IMR-90 (cell line): ENCODE measurements at regions not wholly inside any gene's neighbourhood (a gene's known extent, or its start where the extent isn't known, plus 50 kb on each side); places are given as distances from the start of the nearest gene placed in this dataset.

Experiments used
- ATAC-seq: fragments of 200-7000 bp; cut with Tn5 transposase; 2 replicates; pipeline ENCODE4 v1.9.1; 2020; ENCODE audit warnings: low read depth, mild to moderate bottlenecking, moderate library complexity
- BruUV-seq: library from RNA; stranded (reverse); fragments of 400-500 nt; replicated peaks from 2 replicates; lab custom pipeline; 2021; lab: Mats Ljungman, UMichigan
- CTCF ChIA-PET: fragments of 300-600 bp; formaldehyde crosslinking; extraction: SDS; loops from one replicate; lab custom pipeline; 2021; ENCODE audit warnings: antibody characterized with exemption; lab: Yijun Ruan, JAX
- POLR2A ChIA-PET: fragments of 300-600 bp; sonication (Branson Sonifier 250); formaldehyde crosslinking; loops from one replicate; lab custom pipeline; 2022; ENCODE audit warnings: antibody characterized with exemption; ENCODE audit not compliant: unreplicated experiment; lab: Charles Lee
- DNase-seq: peaks from one replicate; pipeline ENCODE4 v3.0.0; 2013
- H2AFZ ChIP-seq: replicated peaks from 2 replicates; pipeline ENCODE3; 2013; ENCODE audit warnings: low read length, mild to moderate bottlenecking; ENCODE audit not compliant: poor library complexity
- H2AK5ac ChIP-seq: 2 replicates; pipeline ENCODE4 v1.6.1; 2013; ENCODE audit warnings: low read depth, low read length, inconsistent platforms
- H2AK9ac ChIP-seq: replicated peaks from 2 replicates; pipeline ENCODE3; 2013; ENCODE audit warnings: mild to moderate bottlenecking, low read depth, low read length, moderate library complexity; ENCODE audit not compliant: poor library complexity
- H2BK120ac ChIP-seq: 2 replicates; pipeline ENCODE4 v1.6.1; 2013; ENCODE audit warnings: low read depth, low read length, inconsistent platforms
- H2BK15ac ChIP-seq: 3 replicates; pipeline ENCODE4 v1.6.1; 2013; ENCODE audit warnings: low read depth, low read length, inconsistent platforms
- H2BK20ac ChIP-seq: 2 replicates; pipeline ENCODE4 v1.6.1; 2013; ENCODE audit warnings: low read depth, mild to moderate bottlenecking, inconsistent platforms, low read length, moderate library complexity
- H2BK5ac ChIP-seq: 2 replicates; pipeline ENCODE4 v1.6.1; 2013; ENCODE audit warnings: mild to moderate bottlenecking, low read depth, low read length, inconsistent platforms; ENCODE audit not compliant: poor library complexity, severe bottlenecking
- H3K14ac ChIP-seq: replicated peaks from 2 replicates; pipeline ENCODE4 v1.6.1; 2013; ENCODE audit warnings: low read depth, low read length, inconsistent platforms
- H3K18ac ChIP-seq: 2 replicates; pipeline ENCODE4 v1.6.1; 2013; ENCODE audit warnings: low read depth, low read length, control low read depth
- H3K23ac ChIP-seq: 2 replicates; pipeline ENCODE4 v1.6.1; 2013; ENCODE audit warnings: low read depth, low read length, inconsistent platforms
- H3K27ac ChIP-seq: 2 replicates; pipeline ENCODE4 v1.5.1; 2013; ENCODE audit warnings: mild to moderate bottlenecking, control low read depth, low read length; ENCODE audit not compliant: insufficient read depth
- H3K27me3 ChIP-seq: 2 replicates; pipeline ENCODE4 v1.6.1; 2013; ENCODE audit warnings: low read length; ENCODE audit not compliant: control insufficient read depth, insufficient read depth
- H3K36me3 ChIP-seq: 2 replicates; pipeline ENCODE4 v1.6.1; 2013; ENCODE audit warnings: low read length, mixed read lengths; ENCODE audit not compliant: control insufficient read depth, insufficient read depth
- H3K4ac ChIP-seq: 2 replicates; pipeline ENCODE4 v1.6.1; 2013; ENCODE audit warnings: low read depth, low read length, inconsistent platforms
- H3K4me1 ChIP-seq: 2 replicates; pipeline ENCODE4 v1.6.1; 2013; ENCODE audit warnings: low read length, mixed read lengths; ENCODE audit not compliant: control insufficient read depth, insufficient read depth
- H3K4me2 ChIP-seq: 2 replicates; pipeline ENCODE4 v1.6.1; 2013; ENCODE audit warnings: low read depth, mild to moderate bottlenecking, control low read depth, low read length, moderate library complexity
- H3K4me3 ChIP-seq: 2 replicates; pipeline ENCODE4 v1.5.1; 2013; ENCODE audit warnings: low read depth, mild to moderate bottlenecking, control low read depth, low read length, moderate library complexity; ENCODE audit not compliant: insufficient read depth
- H3K56ac ChIP-seq: 2 replicates; pipeline ENCODE4 v1.6.1; 2013; ENCODE audit warnings: low read length, inconsistent platforms; ENCODE audit not compliant: insufficient read depth; ENCODE audit errors: extremely low read depth
- H3K79me1 ChIP-seq, 2 experiments: 2 replicates each; pipeline ENCODE4 v1.6.1; 2013; ENCODE audit warnings: low read length in 2 of 2, inconsistent platforms in 1 of 2, low read depth in 1 of 2
- H3K9ac ChIP-seq: 2 replicates; pipeline ENCODE4 v1.6.1; 2013; ENCODE audit warnings: low read depth, low read length, control low read depth
- H3K9me1 ChIP-seq: 2 replicates; pipeline ENCODE4 v1.6.1; 2013; ENCODE audit warnings: low read length, inconsistent platforms; ENCODE audit not compliant: insufficient read depth
- H3K9me3 ChIP-seq: 2 replicates; pipeline ENCODE4 v1.6.1; 2013; ENCODE audit warnings: low read length; ENCODE audit not compliant: control insufficient read depth, insufficient read depth
- H4K20me1 ChIP-seq: 2 replicates; pipeline ENCODE4 v1.6.1; 2013; ENCODE audit warnings: low read length, inconsistent platforms; ENCODE audit not compliant: insufficient read depth
- H4K5ac ChIP-seq: 2 replicates; pipeline ENCODE4 v1.6.1; 2013; ENCODE audit warnings: mild to moderate bottlenecking, low read depth, low read length, control low read depth
- H4K8ac ChIP-seq, 2 experiments: 2 replicates each; pipeline ENCODE4 v1.6.1; 2013; ENCODE audit warnings: low read depth in 2 of 2, low read length in 2 of 2, control low read depth in 1 of 2, inconsistent platforms in 1 of 2
- H4K91ac ChIP-seq: 2 replicates; pipeline ENCODE4 v1.6.1; 2013; ENCODE audit warnings: low read depth, low read length, inconsistent platforms; ENCODE audit not compliant: insufficient read depth
- BHLHE40 ChIP-seq: fragments of 150-350 bp; IDR thresholded peaks from 2 replicates; pipeline ENCODE4 v1.6.1; 2016; ENCODE audit warnings: mild to moderate bottlenecking, low read depth, low read length
- CEBPB ChIP-seq: IDR thresholded peaks from 2 replicates; pipeline ENCODE4 v1.6.1; 2012; ENCODE audit warnings: low read depth, low read length, improper control_type of control experiment
- CHD1 ChIP-seq: IDR thresholded peaks from 2 replicates; pipeline ENCODE4 v1.6.1; 2012; ENCODE audit warnings: low read depth, low read length, improper control_type of control experiment
- ELK1 ChIP-seq: fragments of 150-350 bp; IDR thresholded peaks from 2 replicates; pipeline ENCODE4 v1.6.1; 2016; ENCODE audit warnings: low read depth, mild to moderate bottlenecking, low read length, moderate library complexity, borderline replicate concordance
- FOS ChIP-seq: fragments of 150-350 bp; IDR thresholded peaks from 2 replicates; pipeline ENCODE4 v1.6.1; 2016; ENCODE audit warnings: low read depth, low read length
- MAFK ChIP-seq: IDR thresholded peaks from 2 replicates; pipeline ENCODE4 v1.6.1; 2012; ENCODE audit warnings: low read depth, low read length, improper control_type of control experiment
- MAZ ChIP-seq: IDR thresholded peaks from 2 replicates; pipeline ENCODE4 v1.6.1; 2012; ENCODE audit warnings: low read depth, mild to moderate bottlenecking, low read length, improper control_type of control experiment, moderate library complexity, borderline replicate concordance
- MXI1 ChIP-seq: IDR thresholded peaks from 2 replicates; pipeline ENCODE4 v1.6.1; 2012; ENCODE audit warnings: low read depth, mild to moderate bottlenecking, low read length, moderate library complexity, borderline replicate concordance
- NFE2L2 ChIP-seq: fragments of 150-350 bp; IDR thresholded peaks from 2 replicates; pipeline ENCODE4 v1.6.1; 2016; ENCODE audit warnings: low read depth, mild to moderate bottlenecking, low read length
- POLR2A ChIP-seq: IDR thresholded peaks from 2 replicates; pipeline ENCODE4 v1.6.1; 2012; ENCODE audit warnings: mild to moderate bottlenecking, low read depth, low read length
- RAD21 ChIP-seq: IDR thresholded peaks from 2 replicates; pipeline ENCODE4 v1.6.1; 2012; ENCODE audit warnings: low read length, improper control_type of control experiment
- RCOR1 ChIP-seq: IDR thresholded peaks from 2 replicates; pipeline ENCODE4 v1.6.1; 2012; ENCODE audit warnings: mild to moderate bottlenecking, low read length, improper control_type of control experiment; ENCODE audit not compliant: insufficient replicate concordance
- RFX5 ChIP-seq: IDR thresholded peaks from 2 replicates; pipeline ENCODE4 v1.8.0; 2012; ENCODE audit warnings: low read depth, mild to moderate bottlenecking, low read length, moderate library complexity
- SMC3 ChIP-seq: fragments of 150-350 bp; IDR thresholded peaks from 2 replicates; pipeline ENCODE4 v1.6.1; 2016; ENCODE audit warnings: low read depth, mild to moderate bottlenecking, antibody characterized with exemption, low read length, moderate library complexity
- WGBS, 2 experiments: methylation state at CpG; one replicate each; pipeline versions ENCODE4 v1.1.5 to v1.1.7; 2013; ENCODE audit warnings: missing lambda C conversion rate in 2 of 2; ENCODE audit not compliant: insufficient read length in 1 of 2; ENCODE audit errors: extremely low coverage in 2 of 2; 5-methylcytosine and 5-hydroxymethylcytosine counted together
- dilution Hi-C: fragments of 300-500 bp; cut with HindIII; formaldehyde crosslinking; loops from one replicate; pipeline ENCODE4 v1.14.3; 2018; ENCODE audit warnings: low sequenced_read_pairs; ENCODE audit not compliant: unreplicated experiment
- in situ Hi-C: fragments of 300-500 bp; cut with MboI; formaldehyde crosslinking; loops from 3 replicates; pipeline ENCODE4 v1.14.3; 2019; ENCODE audit warnings: low sequenced_read_pairs, inconsistent platforms, mixed read lengths
- intact Hi-C: fragments of 100-400 bp; cut with micrococcal nuclease; formaldehyde crosslinking; loops from 2 replicates; pipeline ENCODE4 v1.10.0; 2022
- TF ChIP-seq, protein P1 (sequence below): fragments of 150-350 bp; IDR thresholded peaks from 2 replicates; pipeline ENCODE4 v1.6.1; 2017; ENCODE audit warnings: mild to moderate bottlenecking, antibody characterized with exemption, low read length, low read depth
- TF ChIP-seq, protein P2 (sequence below): conservative IDR thresholded peaks from 2 replicates; pipeline ENCODE4 v1.5.1; 2012; ENCODE audit warnings: mild to moderate bottlenecking, low read depth, low read length, improper control_type of control experiment

- Histone ChIP-seq H3K27ac (no peak overlapping the region), H3K4me2 (no peak overlapping the region), H3K36me3 (no peaks in the 10 kb centered on the region), H3K56ac (no peak overlapping the region), H3K4me1 (no peaks in the 10 kb centered on the region), H4K5ac (no peak overlapping the region), H3K9me3 (peaks cover 8% of the 10 kb centered on the region; the same call in 1 of the 2 replicates), H3K9me1 (no peaks in the 10 kb centered on the region), H3K14ac (no peak overlapping the region), H2AK9ac (no peak overlapping the region), H2BK120ac (no peak overlapping the region), H2AFZ (no peak overlapping the region), H3K4ac (no peak overlapping the region), H2BK5ac (no peak overlapping the region), H4K8ac (no peak overlapping the region), H2BK20ac (no peak overlapping the region), H3K4me3 (no peak overlapping the region), H3K23ac (no peak overlapping the region), H3K18ac (no peak overlapping the region), H3K27me3 (no peaks in the 10 kb centered on the region), H4K91ac (no peak overlapping the region), H3K79me1 (no peaks in the 10 kb centered on the region), H2BK15ac (no peak overlapping the region), H3K9ac (no peak overlapping the region), H4K20me1 (no peaks in the 10 kb centered on the region), H2AK5ac (no peak overlapping the region)
- dilution Hi-C loops, result no loop called here
- ChIA-PET CTCF (no interaction called here), POLR2A (no interaction called here)
- TF ChIP-seq CEBPB (no peak), SMC3 (no peak), MXI1 (no peak), RCOR1 (no peak), MAFK (no peak), BHLHE40 (no peak), RAD21 (no peak), NFE2L2 (no peak), CHD1 (no peak), POLR2A (no peak), MAZ (no peak), ELK1 (no peak), RFX5 (no peak), FOS (no peak)
- TF ChIP-seq, protein P1, sequence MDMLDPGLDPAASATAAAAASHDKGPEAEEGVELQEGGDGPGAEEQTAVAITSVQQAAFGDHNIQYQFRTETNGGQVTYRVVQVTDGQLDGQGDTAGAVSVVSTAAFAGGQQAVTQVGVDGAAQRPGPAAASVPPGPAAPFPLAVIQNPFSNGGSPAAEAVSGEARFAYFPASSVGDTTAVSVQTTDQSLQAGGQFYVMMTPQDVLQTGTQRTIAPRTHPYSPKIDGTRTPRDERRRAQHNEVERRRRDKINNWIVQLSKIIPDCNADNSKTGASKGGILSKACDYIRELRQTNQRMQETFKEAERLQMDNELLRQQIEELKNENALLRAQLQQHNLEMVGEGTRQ, result no peak
- TF ChIP-seq, protein P2, sequence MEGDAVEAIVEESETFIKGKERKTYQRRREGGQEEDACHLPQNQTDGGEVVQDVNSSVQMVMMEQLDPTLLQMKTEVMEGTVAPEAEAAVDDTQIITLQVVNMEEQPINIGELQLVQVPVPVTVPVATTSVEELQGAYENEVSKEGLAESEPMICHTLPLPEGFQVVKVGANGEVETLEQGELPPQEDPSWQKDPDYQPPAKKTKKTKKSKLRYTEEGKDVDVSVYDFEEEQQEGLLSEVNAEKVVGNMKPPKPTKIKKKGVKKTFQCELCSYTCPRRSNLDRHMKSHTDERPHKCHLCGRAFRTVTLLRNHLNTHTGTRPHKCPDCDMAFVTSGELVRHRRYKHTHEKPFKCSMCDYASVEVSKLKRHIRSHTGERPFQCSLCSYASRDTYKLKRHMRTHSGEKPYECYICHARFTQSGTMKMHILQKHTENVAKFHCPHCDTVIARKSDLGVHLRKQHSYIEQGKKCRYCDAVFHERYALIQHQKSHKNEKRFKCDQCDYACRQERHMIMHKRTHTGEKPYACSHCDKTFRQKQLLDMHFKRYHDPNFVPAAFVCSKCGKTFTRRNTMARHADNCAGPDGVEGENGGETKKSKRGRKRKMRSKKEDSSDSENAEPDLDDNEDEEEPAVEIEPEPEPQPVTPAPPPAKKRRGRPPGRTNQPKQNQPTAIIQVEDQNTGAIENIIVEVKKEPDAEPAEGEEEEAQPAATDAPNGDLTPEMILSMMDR, result no peak
- in situ Hi-C loops, result no loop called here
- WGBS, 2 experiments, result 60% methylated on average over 1 of the region's 4 CpGs; no CpG with 5 or more reads in 1 of the 2 experiments
- ATAC-seq (no peak), DNase-seq (no peak)
- BruUV-seq, result no TSS peak
- intact Hi-C loops, result no loop called here
Observed at GRCh38 chr11:116331381-116331780, 441.4 kb downstream of the BUD13 start.
